DMS153 treated with DMSO at 0.1 percent for 48 hours (cell line): ENCODE measurements at regions not wholly inside any gene's neighbourhood (a gene's known extent, or its start where the extent isn't known, plus 50 kb on each side); places are given as distances from the start of the nearest gene placed in this dataset.

ENCODE experiments used
- DNase-seq: peaks from one replicate; lab custom pipeline; 2025; ENCODE audit not compliant: unreplicated experiment; lab: John Stamatoyannopoulos, UW

DNA sequence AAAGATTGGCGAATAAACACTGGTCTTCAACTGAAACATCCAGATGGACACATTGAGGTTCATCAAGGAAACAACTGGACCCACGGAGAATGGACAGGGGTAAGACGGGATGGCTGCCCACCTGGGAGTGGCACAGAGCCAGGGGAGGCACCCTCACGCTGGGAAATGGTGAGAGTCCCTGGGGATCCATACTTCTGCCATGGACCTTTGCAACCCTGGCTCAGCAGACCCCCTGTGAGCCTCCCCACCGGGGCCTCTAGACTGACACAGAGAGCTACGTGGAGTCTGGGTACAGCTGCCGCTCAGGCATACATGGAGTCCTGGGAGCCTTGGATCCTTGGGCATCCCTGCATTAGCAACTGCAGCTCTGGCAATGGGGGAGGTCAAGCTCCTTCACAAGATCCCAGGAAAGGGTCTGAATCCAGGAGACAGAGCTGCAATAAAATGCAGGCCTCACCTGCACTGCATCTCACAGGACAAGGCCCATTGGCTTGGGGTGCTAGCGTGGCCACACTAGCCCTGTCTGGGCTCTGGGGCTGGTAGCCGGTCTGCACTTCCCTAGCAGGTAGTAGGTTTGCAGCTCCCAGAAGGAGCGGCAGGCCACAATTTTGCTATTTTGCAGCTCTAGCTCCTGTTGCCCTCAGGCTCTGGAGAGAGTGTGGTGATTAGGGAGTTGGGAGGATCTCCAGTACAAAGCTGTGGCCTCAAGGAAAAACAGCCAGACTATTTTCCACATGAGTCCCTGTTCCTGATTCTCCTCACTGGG, 496.4 kb upstream of the LRRC4C start:
- DNase-seq, result no peak

DNA sequence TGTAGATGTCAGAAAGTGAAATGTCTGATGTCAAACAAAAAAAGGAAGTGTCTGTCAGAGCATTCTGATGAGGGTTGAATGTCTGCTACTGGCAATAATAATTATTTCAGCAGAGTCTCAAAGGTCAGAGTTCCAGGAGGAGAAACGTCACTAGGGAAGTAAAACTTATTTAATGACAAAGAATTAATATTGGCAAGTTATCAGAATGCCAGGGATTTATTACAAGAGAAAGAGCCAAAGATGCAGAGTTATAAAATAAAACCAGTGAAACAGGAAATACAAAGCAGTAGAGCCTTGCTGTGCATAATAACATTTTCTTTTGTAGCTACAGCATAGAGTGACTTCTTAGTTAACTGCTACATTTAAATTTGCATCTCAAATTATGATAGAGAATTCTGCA, 504.0 kb upstream of the LRRC4C start:
- DNase-seq, result no peak

DNA sequence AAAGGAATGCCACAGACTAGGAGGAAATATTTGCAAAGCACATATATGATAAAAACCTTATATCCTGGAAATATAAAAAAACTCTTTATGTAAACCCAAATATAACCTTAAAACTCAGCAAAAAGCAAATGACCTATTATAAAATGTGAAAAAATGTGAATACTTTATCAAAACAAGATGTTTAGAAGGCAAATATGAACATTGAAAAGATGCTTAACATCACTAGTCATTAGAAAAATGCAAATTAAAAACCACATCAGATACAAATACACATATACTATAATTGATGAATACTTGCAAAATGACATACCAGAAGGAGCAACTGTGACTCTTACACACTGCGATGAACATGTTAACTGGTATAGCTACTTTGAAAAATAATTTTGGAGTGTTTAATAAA, 511.2 kb upstream of the LRRC4C start:
- no peak for DNase-seq

DNA sequence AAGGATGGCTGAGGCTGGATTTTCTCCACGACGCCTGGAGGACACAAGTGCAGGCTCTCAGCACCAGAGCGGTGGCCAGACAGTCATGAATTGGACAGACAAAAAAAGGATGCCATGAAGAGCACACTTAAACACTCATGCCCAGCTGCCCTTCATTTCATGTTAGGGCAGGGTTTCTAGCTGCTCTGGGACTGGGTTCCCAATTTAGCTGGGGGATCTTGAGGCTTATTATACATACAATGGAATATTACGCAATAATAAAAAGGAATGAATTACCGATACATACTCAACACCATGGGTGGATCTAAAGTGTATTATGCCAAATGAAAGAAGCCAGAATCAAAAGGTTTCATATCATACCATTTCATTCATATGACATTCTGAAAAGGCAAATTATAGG, 512.1 kb upstream of the LRRC4C start:
- DNase-seq, result no peak

DNA sequence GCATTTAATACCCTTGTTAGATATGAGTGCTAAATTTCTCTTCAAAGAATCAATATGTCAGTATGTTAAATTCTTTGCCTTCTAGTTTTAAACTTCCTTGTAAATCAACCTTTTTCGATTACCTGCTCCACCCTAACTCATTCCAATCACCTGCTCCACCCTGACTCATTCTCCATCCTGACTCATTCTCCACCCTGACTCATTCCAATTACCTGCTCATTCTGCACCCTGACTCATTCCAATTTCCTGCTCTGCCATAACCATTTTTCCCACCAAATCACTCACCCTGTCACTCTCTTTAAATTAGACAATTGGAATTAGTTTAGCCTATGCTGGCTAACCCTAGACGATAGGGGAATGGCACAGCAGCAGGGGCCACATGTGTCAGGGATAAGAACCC, 519.5 kb upstream of the LRRC4C start:
- DNase-seq, result no peak

DNA sequence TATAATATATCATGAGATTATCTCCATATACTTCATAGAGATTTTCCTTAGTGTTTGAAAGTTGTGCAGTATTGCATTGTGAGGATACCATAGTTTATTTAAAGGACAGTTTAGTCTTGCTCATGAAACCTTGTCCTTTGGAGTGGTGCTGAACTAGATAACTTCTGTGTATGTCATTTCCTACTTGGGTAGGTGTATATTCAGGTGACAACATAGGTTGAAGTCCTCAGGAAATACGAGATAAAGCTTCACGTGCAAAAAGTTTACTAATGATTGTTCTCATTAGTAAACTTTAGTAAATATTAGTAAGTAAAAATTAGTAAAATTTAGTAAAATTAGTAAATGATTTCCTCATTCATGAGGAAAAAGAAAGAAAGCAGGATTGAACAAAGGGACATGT, 521.3 kb upstream of the LRRC4C start:
- DNase-seq, result no peak

DNA sequence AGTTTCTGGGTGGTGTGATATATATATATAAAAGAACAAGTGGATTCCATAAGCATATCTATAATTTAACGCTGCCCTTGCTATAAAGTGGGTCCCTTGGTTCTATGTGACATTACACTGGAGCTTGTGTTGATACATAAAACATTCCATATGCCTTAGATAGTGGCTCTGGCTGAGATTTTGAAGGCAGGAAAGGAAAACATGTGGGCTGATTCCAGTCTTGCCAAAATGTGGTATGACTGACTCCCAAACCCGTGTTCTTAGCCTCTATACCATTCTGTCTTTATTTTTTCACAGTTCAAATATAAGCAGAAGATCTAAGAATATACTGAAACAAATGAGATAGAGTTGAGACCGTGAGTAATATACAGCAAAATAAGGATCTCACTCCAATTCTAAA, 522.8 kb upstream of the LRRC4C start:
- no peak for DNase-seq

DNA sequence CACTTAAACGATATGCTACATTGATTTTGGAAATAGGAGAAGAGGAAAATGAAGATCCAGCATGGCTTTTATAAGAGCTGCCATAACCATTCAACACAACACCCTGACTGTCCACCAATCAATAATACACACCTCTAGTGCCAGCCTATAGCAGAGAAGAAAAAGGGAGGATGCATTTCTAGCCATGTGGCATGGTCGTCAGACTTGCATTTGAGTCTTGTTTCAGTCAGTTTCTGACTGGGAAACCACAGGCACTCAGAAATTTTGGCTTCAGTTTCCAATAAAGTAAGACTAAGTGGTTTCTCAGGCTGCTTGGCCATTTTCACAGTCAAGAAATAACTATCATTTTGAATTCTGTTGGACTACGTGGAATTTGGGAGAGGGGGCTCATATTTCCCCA, 523.5 kb upstream of the LRRC4C start:
- DNase-seq, result no peak

DNA sequence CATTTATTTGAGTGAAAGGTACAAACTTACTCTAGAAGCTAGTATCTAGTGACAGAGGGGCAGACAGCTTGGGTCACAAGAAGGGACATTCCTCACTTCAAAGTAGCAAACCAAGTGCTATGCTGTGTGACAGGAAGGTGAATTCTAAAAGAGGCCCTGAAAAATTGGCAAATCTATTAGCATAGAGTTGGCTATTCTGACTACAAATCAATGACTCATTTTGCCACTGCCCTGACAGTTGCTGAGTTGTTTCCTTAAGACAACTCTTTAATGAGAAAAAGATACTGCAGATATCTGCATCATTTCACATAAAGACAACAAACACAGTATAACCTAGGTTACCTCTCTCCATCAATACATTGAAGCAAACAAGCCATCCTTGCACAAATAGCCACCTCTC, 524.0 kb upstream of the LRRC4C start:
- DNase-seq, result no peak

DNA sequence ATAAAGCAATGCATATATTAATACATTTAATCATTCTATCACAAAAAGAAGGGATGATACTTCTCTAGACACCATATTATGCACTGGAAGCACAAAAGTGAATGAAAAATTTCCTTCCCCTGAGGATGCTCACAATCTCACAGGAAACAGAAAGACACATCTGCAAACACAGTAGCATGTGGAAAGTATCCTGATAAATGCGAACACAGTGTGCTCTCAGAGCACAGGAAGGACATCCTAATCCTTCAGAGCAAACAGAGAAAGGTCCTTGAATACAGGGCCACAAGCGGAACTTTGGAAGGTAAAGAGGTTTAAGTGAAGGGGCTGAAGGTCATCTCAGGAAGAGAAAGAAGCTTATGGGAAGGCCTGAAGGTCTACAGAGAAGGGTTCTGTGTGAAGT, 524.6 kb upstream of the LRRC4C start:
- DNase-seq, result no peak

DNA sequence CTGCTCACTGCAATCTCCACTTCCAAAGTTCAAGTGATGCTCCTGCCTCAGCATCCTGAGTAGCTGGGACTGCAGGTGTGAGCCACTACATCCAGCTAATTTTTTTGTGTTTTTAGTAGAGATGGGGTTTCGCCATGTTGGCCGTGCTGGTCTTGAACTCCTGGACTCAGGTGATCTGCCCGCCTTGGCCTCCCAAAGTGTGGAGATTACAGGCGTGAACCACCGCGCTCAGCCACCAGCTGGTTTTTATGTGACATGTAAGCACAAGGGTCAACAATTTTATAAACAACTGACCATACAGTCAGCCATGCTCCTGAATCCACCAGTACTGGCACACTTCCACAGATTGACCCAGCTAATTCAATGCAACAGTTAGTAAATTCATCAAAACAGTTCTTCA, 526.3 kb upstream of the LRRC4C start:
- DNase-seq, result no peak

DNA sequence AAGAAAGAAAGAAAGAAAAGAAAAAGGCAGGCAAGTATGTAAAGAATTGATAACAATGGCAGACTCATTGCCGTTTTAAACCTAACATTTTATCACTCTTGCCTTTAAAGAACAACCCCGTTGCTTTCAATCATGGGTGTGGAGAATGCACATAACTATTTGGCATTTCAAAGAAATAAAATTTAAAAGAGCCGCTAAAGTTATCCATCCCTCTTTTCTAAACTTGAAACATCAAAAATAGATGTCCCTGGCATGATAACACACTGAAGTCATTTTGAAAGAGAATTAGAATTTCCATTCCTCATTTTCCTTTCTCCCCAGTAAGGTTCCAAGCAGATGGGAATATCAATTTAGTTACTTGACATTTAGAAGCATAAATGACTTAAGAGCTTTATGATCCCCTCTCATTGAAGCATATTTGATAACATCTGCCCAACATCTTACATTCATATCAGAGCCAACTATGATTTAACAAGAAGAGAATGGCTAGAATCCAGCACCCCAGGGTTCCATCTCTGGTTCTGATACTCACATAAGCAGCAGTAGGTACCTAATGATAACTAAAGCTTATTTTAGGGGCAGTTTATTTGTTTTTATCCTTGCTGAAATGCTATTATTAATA, 529.6 kb upstream of the LRRC4C start:
- DNase-seq, result no peak

DNA sequence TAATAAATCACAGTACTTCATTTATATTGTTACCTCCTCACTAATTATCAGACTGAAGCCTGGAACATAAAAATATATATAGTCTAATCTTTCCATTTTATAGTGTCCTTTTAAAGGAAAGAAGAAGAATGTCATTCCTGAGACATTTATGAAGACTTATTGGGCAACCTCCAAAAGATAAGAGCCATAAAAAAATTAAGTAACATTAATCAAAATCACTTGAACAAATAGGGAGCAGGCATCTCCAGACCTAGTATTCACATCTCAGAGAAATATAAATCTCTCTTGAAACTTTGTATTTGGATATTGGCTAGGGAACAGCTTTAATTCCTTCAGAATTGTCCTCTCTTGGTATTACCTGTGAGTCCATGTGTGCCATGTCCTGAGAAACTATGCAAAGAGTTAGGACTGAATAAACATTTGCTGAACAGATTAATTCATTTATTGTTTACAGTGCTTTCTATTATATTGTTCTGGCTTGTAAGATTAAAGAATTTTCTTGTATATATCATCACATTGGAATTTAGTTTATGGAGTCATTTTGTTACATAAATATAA, 530.5 kb upstream of the LRRC4C start:
- DNase-seq, result no peak

DNA sequence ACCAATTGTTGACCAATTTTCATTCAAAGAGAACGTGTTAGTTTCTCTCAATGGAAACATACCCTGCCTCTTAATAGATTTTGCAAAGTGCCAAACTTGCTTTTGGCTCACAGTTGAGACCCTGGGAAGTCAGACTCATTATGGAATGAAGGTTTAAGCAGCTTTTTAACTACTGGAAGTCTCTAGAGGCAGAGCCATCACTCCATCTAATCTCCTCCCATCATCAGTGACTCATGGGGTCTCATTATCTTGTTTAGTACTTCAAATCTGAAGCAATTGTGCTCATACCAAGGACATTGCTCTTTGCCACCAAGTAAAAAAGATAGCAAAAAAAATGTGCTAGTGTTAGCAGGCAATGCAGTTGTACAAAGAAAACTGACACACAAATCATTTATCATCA, 537.1 kb upstream of the LRRC4C start:
- DNase-seq, result no peak

DNA sequence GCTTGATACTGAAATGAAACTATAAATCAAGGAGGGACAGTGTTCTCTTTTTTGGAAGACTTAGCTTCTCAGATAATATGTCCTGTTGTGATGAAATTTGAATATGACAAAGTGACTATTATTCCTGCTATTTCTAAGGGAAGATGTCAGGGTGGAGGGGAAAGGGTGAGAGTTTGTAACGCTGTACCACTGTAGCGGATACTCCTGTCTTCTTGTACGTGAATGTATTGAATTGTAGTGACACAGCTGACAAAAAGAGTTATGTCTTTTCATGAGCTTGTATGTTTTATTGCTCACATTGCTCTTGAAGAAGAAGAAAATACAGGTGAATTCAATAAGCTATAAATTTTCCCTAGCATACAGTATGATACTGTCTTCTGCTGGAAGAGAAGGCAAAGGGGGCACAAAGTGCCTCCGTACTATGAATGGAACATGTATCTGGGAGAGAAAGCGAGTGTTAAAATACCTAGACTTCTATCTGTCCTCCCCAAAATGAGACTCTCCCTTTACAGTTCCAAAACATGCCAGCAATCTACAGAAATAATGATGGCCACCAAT, 538.5 kb upstream of the LRRC4C start:
- no peak for DNase-seq

DNA sequence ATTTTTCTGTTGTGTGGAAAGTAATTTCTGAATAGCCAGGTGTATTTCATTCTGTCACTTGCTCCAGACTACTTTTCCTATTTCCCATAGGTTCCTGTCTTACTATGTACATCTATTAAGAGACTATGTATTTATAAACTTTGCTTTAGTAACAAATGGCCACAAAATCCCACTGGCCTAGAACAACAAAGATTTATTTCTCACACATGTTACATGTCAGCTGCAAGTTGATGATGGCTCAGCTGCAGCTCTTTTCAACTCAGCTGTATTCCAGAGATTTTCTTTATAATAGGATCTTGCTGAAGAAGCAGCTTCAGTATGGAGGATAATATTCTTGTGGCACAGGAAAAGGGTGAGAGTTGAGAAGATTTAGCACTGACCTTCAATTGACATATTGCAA, 539.6 kb upstream of the LRRC4C start:
- no peak for DNase-seq

DNA sequence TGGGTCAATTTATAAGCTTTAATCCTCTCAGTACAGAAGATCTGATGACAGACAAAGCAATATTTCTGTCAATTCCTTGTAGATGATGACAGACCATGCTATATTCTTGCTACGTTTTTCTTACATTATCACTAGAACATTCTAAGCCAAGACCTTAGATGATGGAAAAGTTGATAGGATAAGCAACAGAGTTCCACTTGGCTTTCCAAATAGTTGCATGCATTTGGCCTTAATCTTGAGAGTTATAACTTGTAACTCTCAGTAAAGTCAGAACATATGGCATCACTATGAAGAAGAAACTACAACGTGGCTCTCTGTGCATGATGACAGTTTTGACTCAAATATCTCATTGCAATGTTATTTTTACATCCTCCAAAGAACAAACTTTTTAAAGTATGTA, 544.3 kb upstream of the LRRC4C start:
- no peak for DNase-seq

DNA sequence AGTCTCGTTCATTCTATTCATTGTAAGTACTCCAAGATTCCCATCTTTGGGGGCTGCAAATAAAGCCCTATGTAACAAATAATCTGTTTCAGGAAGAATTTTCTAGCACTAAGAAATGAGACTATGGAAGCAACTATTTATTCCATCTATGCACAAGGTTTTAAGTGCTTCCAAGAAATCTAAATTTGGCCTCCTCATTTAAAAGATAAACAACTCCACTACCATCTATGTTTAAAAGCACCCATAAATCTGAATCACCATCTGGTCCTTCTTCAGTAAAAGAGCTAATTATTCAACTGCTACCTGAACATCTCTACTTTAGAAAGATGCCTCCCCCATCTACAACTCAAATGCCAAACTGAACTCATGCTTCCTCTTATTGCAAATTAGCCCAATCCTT, 547.3 kb upstream of the LRRC4C start:
- no peak for DNase-seq

DNA sequence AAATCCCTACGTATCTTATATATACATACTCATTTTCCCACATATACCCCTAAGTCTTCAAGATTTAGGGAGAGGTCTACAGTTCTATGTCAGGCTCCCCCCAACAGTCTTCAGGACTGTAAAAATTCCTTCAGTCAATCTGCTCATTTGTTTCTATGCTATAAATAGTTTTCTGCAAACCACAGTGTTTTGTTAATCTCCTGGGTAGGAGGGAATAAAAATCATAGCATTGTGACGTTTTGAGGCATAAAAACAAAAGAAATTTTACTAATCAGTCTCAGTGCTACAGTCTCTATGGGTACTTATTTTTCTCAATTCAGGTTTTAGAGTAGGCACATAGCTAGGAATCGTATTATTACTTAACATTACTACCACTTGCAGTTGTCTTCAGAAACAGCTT, 552.8 kb upstream of the LRRC4C start:
- no peak for DNase-seq

DNA sequence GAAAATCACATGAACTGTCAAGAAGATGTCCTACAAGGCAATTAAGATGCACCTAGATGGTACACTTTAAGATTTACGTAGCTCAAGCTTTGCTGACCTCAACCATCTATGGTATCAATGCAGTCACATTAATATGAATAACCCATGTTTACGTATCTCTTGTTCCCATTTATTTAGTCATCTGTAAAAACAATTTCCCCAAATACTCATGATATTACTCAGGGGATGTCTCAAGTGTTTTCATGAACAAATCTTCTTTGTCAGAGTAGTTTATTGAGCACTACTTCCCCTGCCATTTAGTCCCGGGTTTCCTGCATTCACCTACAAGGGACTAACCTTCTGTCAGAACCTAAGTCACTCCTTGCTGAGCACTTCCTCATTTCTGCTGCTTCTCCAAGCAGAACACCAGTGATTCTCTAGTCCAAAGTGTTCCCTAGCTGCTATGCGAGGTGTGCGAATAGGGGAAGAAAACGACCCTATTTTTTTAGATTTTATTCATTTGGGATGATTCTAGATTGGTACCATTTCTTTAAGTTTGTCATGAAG, 554.3 kb upstream of the LRRC4C start:
- no peak for DNase-seq

DNA sequence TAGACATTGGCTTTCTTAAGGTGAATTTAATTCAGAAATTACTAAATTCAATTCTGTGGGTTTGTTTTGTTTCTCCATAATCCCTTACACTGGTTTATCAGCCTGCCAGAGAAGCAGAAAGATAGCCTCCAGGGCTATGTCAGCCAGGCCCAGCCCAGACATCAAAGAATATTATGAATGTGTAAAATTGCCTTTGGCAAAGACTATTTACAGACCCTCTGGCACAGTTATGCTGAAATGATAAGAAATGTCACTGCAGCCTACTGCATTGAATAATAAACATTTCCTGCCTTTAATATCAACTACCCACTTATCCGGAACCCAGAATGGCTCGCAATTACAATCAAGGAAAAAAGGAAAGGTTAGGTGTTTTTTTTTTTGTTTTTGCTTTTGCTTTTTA, 562.5 kb upstream of the LRRC4C start:
- DNase-seq, result no peak

DNA sequence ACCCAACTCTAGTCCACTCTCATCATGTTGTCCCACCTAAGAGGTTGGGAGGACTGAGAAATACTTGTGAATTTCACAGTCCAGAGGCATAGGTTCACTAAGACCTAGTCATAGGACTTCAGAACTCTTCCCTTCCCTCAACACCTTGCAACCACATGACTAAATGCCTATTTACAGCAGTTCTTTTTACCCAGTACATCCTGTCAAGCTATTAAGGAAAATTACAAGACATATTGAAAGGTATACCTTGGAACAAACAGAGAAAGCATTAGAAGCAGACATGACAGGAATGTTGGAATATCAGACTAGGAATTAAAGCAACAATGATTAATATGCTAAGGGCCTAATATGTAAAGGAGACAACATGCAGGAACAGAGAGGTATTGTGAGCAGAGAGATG, 563.8 kb upstream of the LRRC4C start:
- DNase-seq, result no peak
